ENCODE measurements at regions not wholly inside any gene's neighbourhood (a gene's known extent, or its start where the extent isn't known, plus 50 kb on each side); places are given as distances from the start of the nearest gene placed in this dataset.

GRCh38 chr5:7978991-7979390 is 110.0 kb downstream of the MTRR start:
- no peak overlapping the region for H3K4me3 ChIP-seq (replicated peaks in 1 of 2; ENCODE audit: low read depth in 2 of 2, low read length in 2 of 2)
- no peak for TF ChIP-seq CTCF (IDR thresholded peaks at IDR 0.05; ENCODE audit: low read depth, low read length)
- no peak for DNase-seq (ENCODE audit: low read depth in 2 of 2)

GRCh38 chr5:7980881-7981280 is 111.9 kb downstream of the MTRR start:
- no peak for DNase-seq (ENCODE audit: low read depth in 2 of 2)
- TF ChIP-seq CTCF (IDR thresholded peaks at IDR 0.05; ENCODE audit: low read depth, low read length): no peak

GRCh38 chr5:7983433-7983832 is 114.5 kb downstream of the MTRR start:
- no peak overlapping the region for H3K4me3 ChIP-seq (replicated peaks in 1 of 2; ENCODE audit: low read depth in 2 of 2, low read length in 2 of 2)
- TF ChIP-seq CTCF (IDR thresholded peaks at IDR 0.05; ENCODE audit: low read depth, low read length): no peak
- DNase-seq (ENCODE audit: low read depth in 2 of 2): no peak

More at GRCh38 chr5:7980881-7981280, 111.9 kb downstream of the MTRR start:
- H3K4me3 ChIP-seq (replicated peaks in 1 of 2; ENCODE audit: low read depth in 2 of 2, low read length in 2 of 2): no peak overlapping the region

DNA sequence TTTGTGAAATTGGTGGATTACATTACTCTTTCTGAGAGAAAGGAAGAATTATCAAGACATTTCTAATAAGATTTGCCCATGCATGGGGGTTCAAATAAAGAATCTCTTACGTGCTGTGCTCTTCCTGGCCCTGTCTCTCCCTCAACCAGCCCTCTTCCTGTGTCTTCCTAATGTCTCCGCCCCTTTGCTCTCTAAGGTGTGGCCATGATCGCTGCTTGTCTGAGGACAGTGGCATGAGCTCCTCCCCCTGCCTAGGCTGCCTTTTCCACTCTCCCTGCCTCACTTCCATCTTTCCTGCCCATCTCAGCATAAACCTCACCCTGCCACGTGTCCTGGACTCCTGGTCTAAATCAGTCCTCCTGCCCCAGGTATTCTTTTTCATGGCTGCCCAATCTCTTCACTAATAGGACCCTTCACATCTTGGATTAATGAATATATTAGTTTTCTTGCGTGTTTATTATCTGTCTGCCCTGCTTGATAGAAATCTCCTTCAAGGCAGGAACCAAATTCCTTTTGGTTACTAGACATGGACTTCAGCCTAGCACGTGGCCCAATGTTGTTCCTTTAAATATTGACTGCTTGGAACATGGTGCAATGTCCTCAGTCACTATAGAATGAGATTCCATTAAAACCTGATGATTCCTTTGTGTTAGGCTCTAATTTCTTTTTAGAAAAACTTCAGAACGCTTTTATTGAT is 122.3 kb downstream of the MTRR start:
- DNase-seq (ENCODE audit: low read depth in 2 of 2): no peak
- no peak for TF ChIP-seq CTCF (IDR thresholded peaks at IDR 0.05; ENCODE audit: low read depth, low read length)
- no peak overlapping the region for H3K4me3 ChIP-seq (replicated peaks in 1 of 2; ENCODE audit: low read depth in 2 of 2, low read length in 2 of 2)

- DNase-seq (ENCODE audit: low read depth in 2 of 2): no peak
- TF ChIP-seq CTCF (IDR thresholded peaks at IDR 0.05; ENCODE audit: low read depth, low read length): no peak
- H3K4me3 ChIP-seq (replicated peaks in 1 of 2; ENCODE audit: low read depth in 2 of 2, low read length in 2 of 2): no peak overlapping the region
These were observed 126.8 kb downstream of the MTRR start for GRCh38 chr5:7995688-7996294.

GRCh38 chr5:8005416-8005815 is 136.5 kb downstream of the MTRR start:
- no peak for TF ChIP-seq CTCF (IDR thresholded peaks at IDR 0.05; ENCODE audit: low read depth, low read length)
- DNase-seq (ENCODE audit: low read depth in 2 of 2): no peak
- no peak overlapping the region for H3K4me3 ChIP-seq (replicated peaks in 1 of 2; ENCODE audit: low read depth in 2 of 2, low read length in 2 of 2)

All from cardiac fibroblast (primary cell).